RWPE1 (cell line): ENCODE measurements at regions not wholly inside any gene's neighbourhood (a gene's known extent, or its start where the extent isn't known, plus 50 kb on each side); places are given as distances from the start of the nearest gene placed in this dataset.

ENCODE experiments used
- CTCF ChIA-PET: fragments of 350-600 bp; sonication (Branson Sonifier 250); formaldehyde crosslinking; extraction: SDS; loops from one replicate; lab custom pipeline; 2021; lab: Yijun Ruan, JAX
- POLR2A ChIA-PET: fragments of 400-600 bp; formaldehyde crosslinking; extraction: SDS; loops from one replicate; lab custom pipeline; 2020; ENCODE audit warnings: antibody characterized with exemption; ENCODE audit not compliant: low non-redundant PET; lab: Yijun Ruan, JAX
- DNase-seq: peaks from one replicate; pipeline ENCODE4 v3.0.0; 2012; ENCODE audit warnings: low spot score
- H3K27ac ChIP-seq: fragments of 450-650 bp; 2 replicates; pipeline ENCODE4 v1.5.1; 2017
- CTCF ChIP-seq: fragments of 450-650 bp; conservative IDR thresholded peaks from 2 replicates; pipeline ENCODE4 v1.5.1; 2017; ENCODE audit warnings: low read depth, mild to moderate bottlenecking

- POLR2A ChIA-PET = no interaction called here
- no peak for DNase-seq
- no peak for TF ChIP-seq CTCF
- H3K27ac ChIP-seq = no peak overlapping the region
- CTCF ChIA-PET = interaction anchor here (0.7 kb wide), 1 partner anchor 623 kb away, joined by 3 read pairs; no protein-coding TSS in a partner anchor
Measured at GRCh38 chr15:31482122-31482922, 155.7 kb downstream of the KLF13 start.

DNA sequence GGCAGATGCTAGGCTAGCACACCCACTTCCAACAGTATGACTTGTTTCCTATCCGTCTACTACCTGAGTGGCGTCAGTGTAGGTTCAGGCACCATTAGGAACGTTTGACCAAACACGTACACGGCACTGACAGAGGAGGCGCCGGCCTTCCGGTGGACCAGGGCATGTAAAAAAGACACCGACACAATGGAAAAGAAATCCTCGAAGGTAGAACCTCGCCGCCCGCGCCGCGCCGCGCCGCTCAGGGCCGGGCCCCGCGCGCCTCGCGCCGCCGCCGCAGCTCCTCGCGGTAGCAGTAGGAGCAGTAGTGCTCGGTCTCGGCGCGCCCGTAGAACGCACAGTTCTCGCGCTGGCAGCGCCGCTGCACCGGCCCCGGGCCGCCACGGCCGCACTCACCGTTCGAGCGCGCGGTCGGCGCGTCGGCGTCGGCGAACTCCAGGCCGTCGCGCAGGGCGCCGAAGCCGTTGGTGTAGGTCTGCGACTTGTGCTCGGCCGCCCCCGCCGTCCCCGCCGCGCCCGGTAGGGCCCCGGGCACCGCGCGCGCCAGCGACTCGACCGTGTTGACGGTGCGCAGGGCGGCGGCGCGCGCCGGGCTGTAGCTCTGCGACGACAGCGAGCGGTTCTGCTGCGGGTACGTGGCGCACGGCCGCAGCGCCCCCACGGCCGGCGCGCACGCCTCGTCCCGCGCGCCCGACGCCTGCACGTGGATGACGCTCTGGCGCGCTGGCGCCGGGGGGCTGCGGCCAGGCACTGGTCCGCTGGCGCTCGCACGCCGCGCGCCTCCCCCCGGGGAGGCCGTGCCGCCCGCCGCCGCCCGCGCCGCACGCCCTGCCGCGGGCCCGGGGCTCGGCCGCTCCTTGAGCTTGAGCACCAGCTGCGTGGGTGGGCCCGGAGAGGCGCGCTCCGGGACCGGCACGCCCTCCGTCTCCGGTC, 156.7 kb downstream of the KLF13 start:
- ChIA-PET POLR2A (no interaction called here), CTCF (no interaction called here)
- no peak for DNase-seq
- no peak for TF ChIP-seq CTCF
- no peak overlapping the region for H3K27ac ChIP-seq

- TF ChIP-seq CTCF = no peak
- ChIA-PET POLR2A (no interaction called here), CTCF (interaction anchor here (0.6 kb wide), 1 partner anchor 589 kb away, joined by 4 read pairs; no protein-coding TSS in a partner anchor)
- no peak for DNase-seq
- H3K27ac ChIP-seq = no peak overlapping the region
Measured at GRCh38 chr15:31483986-31484951, 157.6 kb downstream of the KLF13 start.

- POLR2A ChIA-PET = no interaction called here
- no peak overlapping the region for H3K27ac ChIP-seq
- no peak for DNase-seq
- TF ChIP-seq CTCF = no peak
- CTCF ChIA-PET = interaction anchor here (0.6 kb wide), 1 partner anchor 590 kb away, joined by 4 read pairs; no protein-coding TSS in a partner anchor
Measured at GRCh38 chr15:31484986-31485385, 158.4 kb downstream of the KLF13 start.

DNA sequence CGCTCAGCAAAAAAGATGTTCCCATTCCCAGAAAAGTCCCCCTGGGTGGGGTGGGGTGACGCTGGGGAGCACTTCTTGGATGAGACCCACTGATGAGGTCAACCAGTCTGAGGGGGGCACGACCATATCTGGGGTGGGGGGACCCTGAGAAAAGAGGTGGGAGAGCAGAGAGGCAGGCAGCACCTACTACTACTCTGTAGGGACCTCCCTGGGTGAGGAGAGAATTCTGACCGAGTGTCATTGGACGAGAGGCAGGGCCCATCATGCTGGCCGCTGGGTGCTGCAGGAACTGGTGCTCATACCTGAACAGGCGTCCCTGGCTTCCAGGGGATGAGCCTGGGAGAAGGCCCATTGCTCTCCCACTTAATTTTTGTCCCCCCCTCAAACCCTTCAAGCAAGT, 158.8 kb downstream of the KLF13 start:
- ChIA-PET POLR2A (no interaction called here), CTCF (interaction anchor here (0.6 kb wide), 1 partner anchor 591 kb away, joined by 4 read pairs; no protein-coding TSS in a partner anchor)
- no peak for TF ChIP-seq CTCF
- H3K27ac ChIP-seq = peak overlapping the region; percentile 90
- no peak for DNase-seq
